Colonic mucosa (tissue), 4 donors: ENCODE measurements at regions not wholly inside any gene's neighbourhood (a gene's known extent, or its start where the extent isn't known, plus 50 kb on each side); places are given as distances from the start of the nearest gene placed in this dataset.

Source experiments
- DNase-seq: peaks from one replicate; pipeline ENCODE4 v3.0.0-alpha.2; 2020
- H3K27ac ChIP-seq: fragments of 200-600 bp; one replicate; pipeline ENCODE4 v1.8.0; 2021
- H3K27me3 ChIP-seq: fragments of 200-600 bp; one replicate; pipeline ENCODE4 v1.8.0; 2021
- H3K36me3 ChIP-seq: fragments of 200-600 bp; one replicate; pipeline ENCODE4 v1.8.0; 2021
- H3K4me1 ChIP-seq: fragments of 200-600 bp; one replicate; pipeline ENCODE4 v1.8.0; 2021; ENCODE audit warnings: mild to moderate bottlenecking
- H3K4me3 ChIP-seq: fragments of 200-600 bp; one replicate; pipeline ENCODE4 v1.8.0; 2021
- H3K9ac ChIP-seq, 2 donors: one replicate each; pipeline ENCODE4 v1.7.0; 2013; ENCODE audit warnings: control low read depth in 2 of 2, low read depth in 2 of 2, low read length in 2 of 2
- H3K9me3 ChIP-seq: fragments of 200-600 bp; one replicate; pipeline ENCODE4 v1.8.0; 2021
- CTCF ChIP-seq: fragments of 200-600 bp; IDR thresholded peaks from one replicate; pipeline ENCODE4 v1.8.0; 2022; ENCODE audit warnings: antibody characterized with exemption, mild to moderate bottlenecking
- intact Hi-C: fragments of 100-400 bp; cut with DNase I; formaldehyde crosslinking; loops from one replicate; pipeline ENCODE4 v1.14.1; 2022
- donor health status: healthy.
- donor health status: DM: no; HTN: no; CAD: no.
- donor health status: DM: no; HTN: no; CAD: no.

- H3K4me3 ChIP-seq = peak overlapping the region; percentile 8
Observed at GRCh38 chr14:55500219-55500701, 59.8 kb upstream of the TBPL2 start.

GRCh38 chr14:55500708-55501107 lies 60.3 kb upstream of the TBPL2 start:
- H3K4me1 ChIP-seq = no peaks in the 10 kb centered on the region
- H3K9ac ChIP-seq = peak overlapping the region in 1 of 2 donors; percentile 37
- TF ChIP-seq CTCF = no peak
- H3K27me3 ChIP-seq = no peaks in the 10 kb centered on the region
- peak overlapping the region; percentile 8 for H3K4me3 ChIP-seq
- intact Hi-C loops = no loop called here
- peak overlapping the region; percentile 71 for H3K27ac ChIP-seq
- no peaks in the 10 kb centered on the region for H3K36me3 ChIP-seq
- H3K9me3 ChIP-seq = no peaks in the 10 kb centered on the region
- no peak for DNase-seq

More at GRCh38 chr14:55500219-55500701, 59.8 kb upstream of the TBPL2 start:
- no peaks in the 10 kb centered on the region for H3K27me3 ChIP-seq
- no peaks in the 10 kb centered on the region for H3K4me1 ChIP-seq
- DNase-seq = peak; percentile 72
- H3K27ac ChIP-seq = peak overlapping the region; percentile 71
- H3K36me3 ChIP-seq = no peaks in the 10 kb centered on the region
- no peaks in the 10 kb centered on the region for H3K9me3 ChIP-seq
- H3K9ac ChIP-seq = peak overlapping the region in 1 of 2 donors; percentile 37
- no peak for TF ChIP-seq CTCF
- intact Hi-C loops = no loop called here

- H3K4me3 ChIP-seq = no peak overlapping the region
- no peaks in the 10 kb centered on the region for H3K4me1 ChIP-seq
- H3K9me3 ChIP-seq = no peaks in the 10 kb centered on the region
- no peak overlapping the region for H3K9ac ChIP-seq
- H3K27me3 ChIP-seq = no peaks in the 10 kb centered on the region
- DNase-seq = peak; percentile 49
- no peak overlapping the region for H3K27ac ChIP-seq
- intact Hi-C loops = no loop called here
- no peaks in the 10 kb centered on the region for H3K36me3 ChIP-seq
- no peak for TF ChIP-seq CTCF
Observed at GRCh38 chr14:55502746-55503284, 62.4 kb upstream of the TBPL2 start.

- H3K27ac ChIP-seq = no peak overlapping the region
- H3K9ac ChIP-seq = no peak overlapping the region
- no peaks in the 10 kb centered on the region for H3K9me3 ChIP-seq
- DNase-seq = no peak
- no peaks in the 10 kb centered on the region for H3K36me3 ChIP-seq
- no peaks in the 10 kb centered on the region for H3K4me1 ChIP-seq
- intact Hi-C loops = no loop called here
- no peak overlapping the region for H3K4me3 ChIP-seq
- no peak for TF ChIP-seq CTCF
- no peaks in the 10 kb centered on the region for H3K27me3 ChIP-seq
Observed at GRCh38 chr14:55505846-55506245, 65.4 kb upstream of the TBPL2 start.

- no peak overlapping the region for H3K9ac ChIP-seq
- DNase-seq = no peak
- intact Hi-C loops = no loop called here
- no peak overlapping the region for H3K27ac ChIP-seq
- no peaks in the 10 kb centered on the region for H3K36me3 ChIP-seq
- no peak for TF ChIP-seq CTCF
- no peak overlapping the region for H3K4me3 ChIP-seq
- H3K4me1 ChIP-seq = no peaks in the 10 kb centered on the region
- H3K27me3 ChIP-seq = no peaks in the 10 kb centered on the region
- H3K9me3 ChIP-seq = no peaks in the 10 kb centered on the region
Observed at GRCh38 chr14:55508676-55509075, 68.3 kb upstream of the TBPL2 start.
